HL-60 (cell line): ENCODE measurements at regions not wholly inside any gene's neighbourhood (a gene's known extent, or its start where the extent isn't known, plus 50 kb on each side); places are given as distances from the start of the nearest gene placed in this dataset.
"Not testable (repeated sequence)": the region's sequence is repeated elsewhere in the genome, so short reads cannot be mapped to it uniquely, and the experiment has no call there.

Experiments used
- POLR2AphosphoS5 ChIP-seq: IDR thresholded peaks from 2 replicates; pipeline ENCODE4 v1.6.1; 2012; ENCODE audit warnings: low read depth
- TF ChIP-seq, protein P1 (sequence below): IDR thresholded peaks from one replicate; pipeline ENCODE4 v1.5.1; 2011; ENCODE audit warnings: low read length, control low read depth, inconsistent platforms; ENCODE audit not compliant: insufficient read depth

GRCh38 chr5:104039871-104040270 is 477.3 kb upstream of the NUDT12 start:
- TF ChIP-seq POLR2AphosphoS5 = not testable (repeated sequence)
- TF ChIP-seq, protein P1, sequence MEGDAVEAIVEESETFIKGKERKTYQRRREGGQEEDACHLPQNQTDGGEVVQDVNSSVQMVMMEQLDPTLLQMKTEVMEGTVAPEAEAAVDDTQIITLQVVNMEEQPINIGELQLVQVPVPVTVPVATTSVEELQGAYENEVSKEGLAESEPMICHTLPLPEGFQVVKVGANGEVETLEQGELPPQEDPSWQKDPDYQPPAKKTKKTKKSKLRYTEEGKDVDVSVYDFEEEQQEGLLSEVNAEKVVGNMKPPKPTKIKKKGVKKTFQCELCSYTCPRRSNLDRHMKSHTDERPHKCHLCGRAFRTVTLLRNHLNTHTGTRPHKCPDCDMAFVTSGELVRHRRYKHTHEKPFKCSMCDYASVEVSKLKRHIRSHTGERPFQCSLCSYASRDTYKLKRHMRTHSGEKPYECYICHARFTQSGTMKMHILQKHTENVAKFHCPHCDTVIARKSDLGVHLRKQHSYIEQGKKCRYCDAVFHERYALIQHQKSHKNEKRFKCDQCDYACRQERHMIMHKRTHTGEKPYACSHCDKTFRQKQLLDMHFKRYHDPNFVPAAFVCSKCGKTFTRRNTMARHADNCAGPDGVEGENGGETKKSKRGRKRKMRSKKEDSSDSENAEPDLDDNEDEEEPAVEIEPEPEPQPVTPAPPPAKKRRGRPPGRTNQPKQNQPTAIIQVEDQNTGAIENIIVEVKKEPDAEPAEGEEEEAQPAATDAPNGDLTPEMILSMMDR = not testable (repeated sequence)
